ENCODE measurements at regions not wholly inside any gene's neighbourhood (a gene's known extent, or its start where the extent isn't known, plus 50 kb on each side); places are given as distances from the start of the nearest gene placed in this dataset.

DNA sequence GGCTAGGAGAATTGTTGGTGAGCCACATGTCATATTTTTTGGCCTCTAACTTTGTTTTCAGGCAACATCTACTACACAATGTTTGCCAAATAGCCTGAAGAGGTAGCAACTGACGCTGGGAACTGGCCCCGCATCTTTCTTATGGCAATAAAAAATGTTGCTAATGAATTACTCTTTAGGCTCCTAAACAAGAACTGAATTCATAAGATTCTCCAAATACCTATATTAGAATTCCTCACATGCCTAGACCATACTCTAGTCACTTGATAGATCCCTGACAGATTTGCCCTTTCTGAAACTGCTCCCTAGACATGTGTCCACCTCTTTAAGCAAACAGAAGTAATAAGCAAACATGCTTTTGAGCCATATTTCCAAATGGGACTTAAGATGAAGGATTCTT is 209.0 kb upstream of the ATXN7L3B start:
- Histone ChIP-seq H3K36me3 (ENCODE audit: control insufficient read depth, insufficient read depth, low read length) (no peaks in the 10 kb centered on the region), H3K4me1 (no peaks in the 10 kb centered on the region), H3K27me3 (ENCODE audit: control insufficient read depth, insufficient read depth, low read length) (no peaks in the 10 kb centered on the region), H2AFZ (no peak overlapping the region), H3K4me2 (ENCODE audit: low read length) (no peak overlapping the region), H3K4me3 (ENCODE audit: low read depth, low read length) (no peak overlapping the region), H3K27ac (no peak overlapping the region), H3K9me3 (ENCODE audit: control insufficient read depth, low read length) (no peaks in the 10 kb centered on the region), H3K9ac (no peak overlapping the region), H3K79me2 (no peaks in the 10 kb centered on the region)
- TF ChIP-seq, protein P1, sequence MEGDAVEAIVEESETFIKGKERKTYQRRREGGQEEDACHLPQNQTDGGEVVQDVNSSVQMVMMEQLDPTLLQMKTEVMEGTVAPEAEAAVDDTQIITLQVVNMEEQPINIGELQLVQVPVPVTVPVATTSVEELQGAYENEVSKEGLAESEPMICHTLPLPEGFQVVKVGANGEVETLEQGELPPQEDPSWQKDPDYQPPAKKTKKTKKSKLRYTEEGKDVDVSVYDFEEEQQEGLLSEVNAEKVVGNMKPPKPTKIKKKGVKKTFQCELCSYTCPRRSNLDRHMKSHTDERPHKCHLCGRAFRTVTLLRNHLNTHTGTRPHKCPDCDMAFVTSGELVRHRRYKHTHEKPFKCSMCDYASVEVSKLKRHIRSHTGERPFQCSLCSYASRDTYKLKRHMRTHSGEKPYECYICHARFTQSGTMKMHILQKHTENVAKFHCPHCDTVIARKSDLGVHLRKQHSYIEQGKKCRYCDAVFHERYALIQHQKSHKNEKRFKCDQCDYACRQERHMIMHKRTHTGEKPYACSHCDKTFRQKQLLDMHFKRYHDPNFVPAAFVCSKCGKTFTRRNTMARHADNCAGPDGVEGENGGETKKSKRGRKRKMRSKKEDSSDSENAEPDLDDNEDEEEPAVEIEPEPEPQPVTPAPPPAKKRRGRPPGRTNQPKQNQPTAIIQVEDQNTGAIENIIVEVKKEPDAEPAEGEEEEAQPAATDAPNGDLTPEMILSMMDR (IDR thresholded peaks at IDR 0.05): no peak

DNA sequence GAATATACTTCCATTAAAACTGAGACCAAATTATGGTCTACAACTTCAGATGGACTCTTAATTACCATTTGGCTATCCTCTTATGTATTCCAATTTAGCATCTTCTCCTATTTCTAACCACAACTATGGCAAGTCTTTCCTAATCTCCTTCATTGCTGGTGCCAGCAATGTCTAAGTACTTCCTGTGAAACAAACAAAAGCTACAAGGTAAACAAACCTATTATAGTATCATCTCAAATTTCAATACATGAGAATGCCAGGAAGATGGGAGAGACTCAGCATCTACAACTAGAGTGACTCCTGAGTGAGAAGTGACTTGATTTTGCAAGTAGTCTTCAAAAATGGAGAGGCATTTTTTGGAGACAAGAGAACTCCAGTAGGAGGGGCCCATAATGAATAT is 202.9 kb upstream of the ATXN7L3B start:
- H3K4me2 ChIP-seq (ENCODE audit: low read length): no peak overlapping the region
- no peaks in the 10 kb centered on the region for H3K36me3 ChIP-seq (ENCODE audit: control insufficient read depth, insufficient read depth, low read length)

DNA sequence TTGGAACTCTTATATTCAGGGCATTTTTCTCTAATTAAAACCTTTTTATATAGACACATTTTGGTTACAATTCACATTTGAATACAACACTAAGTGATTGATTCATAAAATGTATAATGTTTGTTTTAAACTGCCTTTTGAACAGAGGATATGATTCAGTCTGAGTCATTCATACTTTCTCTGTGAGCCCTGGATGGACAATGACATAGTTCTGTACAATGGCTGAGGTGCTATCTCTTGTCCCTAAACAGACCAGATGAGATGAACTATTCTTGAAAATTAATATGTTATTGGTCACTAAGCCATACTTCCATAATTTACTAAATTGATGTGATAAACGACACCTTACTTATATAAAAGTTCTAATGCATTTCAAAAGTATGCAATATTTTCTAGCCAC is 199.7 kb upstream of the ATXN7L3B start:
- Histone ChIP-seq H3K9me3 (ENCODE audit: control insufficient read depth, low read length) (no peaks in the 10 kb centered on the region), H3K79me2 (no peaks in the 10 kb centered on the region), H3K27me3 (ENCODE audit: control insufficient read depth, insufficient read depth, low read length) (no peaks in the 10 kb centered on the region), H3K4me3 (ENCODE audit: low read depth, low read length) (no peak overlapping the region), H2AFZ (no peak overlapping the region), H3K27ac (no peak overlapping the region), H3K4me1 (no peaks in the 10 kb centered on the region), H3K9ac (no peak overlapping the region), H3K4me2 (ENCODE audit: low read length) (no peak overlapping the region), H3K36me3 (ENCODE audit: control insufficient read depth, insufficient read depth, low read length) (no peaks in the 10 kb centered on the region)
- TF ChIP-seq, protein P1 (IDR thresholded peaks at IDR 0.05): no peak

More for the DNA sequence above, 202.9 kb upstream of the ATXN7L3B start:
- no peak overlapping the region for H3K4me3 ChIP-seq (ENCODE audit: low read depth, low read length)
- H3K27ac ChIP-seq: no peak overlapping the region
- no peaks in the 10 kb centered on the region for H3K79me2 ChIP-seq
- TF ChIP-seq, protein P1 (IDR thresholded peaks at IDR 0.05): no peak
- no peak overlapping the region for H2AFZ ChIP-seq
- no peaks in the 10 kb centered on the region for H3K9me3 ChIP-seq (ENCODE audit: control insufficient read depth, low read length)
- no peaks in the 10 kb centered on the region for H3K27me3 ChIP-seq (ENCODE audit: control insufficient read depth, insufficient read depth, low read length)
- H3K4me1 ChIP-seq: no peaks in the 10 kb centered on the region
- no peak overlapping the region for H3K9ac ChIP-seq

DNA sequence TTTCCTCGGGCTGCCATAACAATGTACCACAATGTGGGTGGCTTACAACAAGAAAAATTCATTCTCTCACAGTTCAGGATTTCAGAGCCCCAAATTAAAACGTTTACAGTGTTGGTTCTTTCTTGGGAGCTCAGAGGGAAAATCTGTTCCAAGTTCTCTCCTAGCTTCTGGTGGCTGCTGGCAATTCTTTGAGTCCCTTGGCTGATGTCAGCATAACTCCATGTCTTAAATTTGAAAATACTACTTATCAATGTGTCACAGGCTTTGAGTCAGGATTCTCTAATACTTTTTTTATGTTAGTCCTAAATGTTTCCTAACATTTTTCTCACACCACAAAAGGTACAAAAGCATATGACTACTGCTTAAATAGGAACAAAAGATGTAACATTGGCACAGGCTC is 198.4 kb upstream of the ATXN7L3B start:
- Histone ChIP-seq H3K9ac (no peak overlapping the region), H3K4me2 (ENCODE audit: low read length) (no peak overlapping the region), H3K27me3 (ENCODE audit: control insufficient read depth, insufficient read depth, low read length) (no peaks in the 10 kb centered on the region), H2AFZ (no peak overlapping the region), H3K79me2 (no peaks in the 10 kb centered on the region), H3K4me3 (ENCODE audit: low read depth, low read length) (no peak overlapping the region), H3K4me1 (no peaks in the 10 kb centered on the region), H3K27ac (no peak overlapping the region), H3K9me3 (ENCODE audit: control insufficient read depth, low read length) (no peaks in the 10 kb centered on the region), H3K36me3 (ENCODE audit: control insufficient read depth, insufficient read depth, low read length) (no peaks in the 10 kb centered on the region)
- TF ChIP-seq, protein P1 (IDR thresholded peaks at IDR 0.05): no peak

DNA sequence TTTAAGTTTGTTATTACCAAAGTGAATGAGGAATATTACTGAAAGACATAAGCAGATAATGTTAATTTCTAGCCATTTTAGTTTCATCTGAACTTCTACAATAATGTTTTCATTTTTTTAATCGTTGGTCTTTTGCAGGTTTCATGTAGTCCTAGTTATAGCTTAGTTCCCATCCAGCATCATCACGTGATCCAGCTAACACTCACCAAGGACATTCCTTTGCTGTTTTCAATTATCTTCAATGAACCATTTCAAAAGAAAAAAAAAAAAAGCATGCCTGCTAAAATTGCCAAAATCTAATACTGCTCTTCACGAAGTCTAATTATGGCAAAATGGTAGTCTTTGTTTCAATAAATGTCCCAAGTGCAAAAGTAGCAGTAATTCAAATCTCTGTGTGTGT is 187.7 kb upstream of the ATXN7L3B start:
- no peaks in the 10 kb centered on the region for H3K27me3 ChIP-seq (ENCODE audit: control insufficient read depth, insufficient read depth, low read length)
- H3K4me3 ChIP-seq (ENCODE audit: low read depth, low read length): no peak overlapping the region
- no peak overlapping the region for H2AFZ ChIP-seq
- no peak overlapping the region for H3K27ac ChIP-seq
- H3K9ac ChIP-seq: no peak overlapping the region
- no peaks in the 10 kb centered on the region for H3K36me3 ChIP-seq (ENCODE audit: control insufficient read depth, insufficient read depth, low read length)
- no peaks in the 10 kb centered on the region for H3K9me3 ChIP-seq (ENCODE audit: control insufficient read depth, low read length)
- no peak overlapping the region for H3K4me2 ChIP-seq (ENCODE audit: low read length)
- H3K79me2 ChIP-seq: no peaks in the 10 kb centered on the region
- TF ChIP-seq, protein P1 (IDR thresholded peaks at IDR 0.05): no peak
- H3K4me1 ChIP-seq: no peaks in the 10 kb centered on the region
